ENCODE measurements at regions not wholly inside any gene's neighbourhood (a gene's known extent, or its start where the extent isn't known, plus 50 kb on each side); places are given as distances from the start of the nearest gene placed in this dataset.

DNA sequence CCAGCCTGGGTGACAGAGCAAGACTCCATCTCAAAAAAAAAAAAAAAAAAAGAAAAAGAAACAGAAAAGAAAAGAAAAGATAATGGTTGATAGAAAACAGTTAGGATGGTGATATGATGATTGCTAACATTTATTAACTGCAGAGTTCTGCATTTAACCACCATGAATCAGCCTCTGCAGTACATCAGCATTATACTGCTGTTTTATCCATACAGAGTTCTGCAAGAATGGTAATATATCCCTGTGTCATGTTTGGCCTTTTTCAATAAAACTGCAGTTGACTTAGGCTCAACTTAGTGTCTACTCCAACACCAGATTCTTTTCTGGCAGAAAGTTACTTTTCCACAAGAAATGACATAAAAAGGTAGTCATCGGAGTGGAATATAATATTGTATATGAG, 62.6 kb downstream of the DUSP6 start:
- Histone ChIP-seq H3K4me1 (ENCODE audit: control insufficient read depth in 1 of 2, insufficient read depth in 2 of 2, low read length in 2 of 2) (no peaks in the 10 kb centered on the region), H3K27me3 (ENCODE audit: low read depth, low read length) (no peaks in the 10 kb centered on the region), H3K9me3 (ENCODE audit: control insufficient read depth in 1 of 2, low read length in 2 of 2) (no peaks in the 10 kb centered on the region), H3K36me3 (ENCODE audit: control insufficient read depth in 1 of 2, insufficient read depth in 2 of 2, low read length in 2 of 2) (no peaks in the 10 kb centered on the region), H3K27ac (ENCODE audit: low read length) (no peak overlapping the region), H3K4me3 (ENCODE audit: low read depth in 1 of 2, low read length in 2 of 2) (no peak overlapping the region)

- Histone ChIP-seq H3K27me3 (ENCODE audit: low read depth, low read length) (no peaks in the 10 kb centered on the region), H3K4me3 (ENCODE audit: low read depth in 1 of 2, low read length in 2 of 2) (no peak overlapping the region), H3K4me1 (ENCODE audit: control insufficient read depth in 1 of 2, insufficient read depth in 2 of 2, low read length in 2 of 2) (no peaks in the 10 kb centered on the region), H3K9me3 (ENCODE audit: control insufficient read depth in 1 of 2, low read length in 2 of 2) (no peaks in the 10 kb centered on the region), H3K36me3 (ENCODE audit: control insufficient read depth in 1 of 2, insufficient read depth in 2 of 2, low read length in 2 of 2) (no peaks in the 10 kb centered on the region), H3K27ac (ENCODE audit: low read length) (no peak overlapping the region)
These were observed 63.3 kb downstream of the DUSP6 start for GRCh38 chr12:89288959-89289358.

GRCh38 chr12:89286501-89286900, 65.8 kb downstream of the DUSP6 start:
- Histone ChIP-seq H3K27me3 (ENCODE audit: low read depth, low read length) (no peaks in the 10 kb centered on the region), H3K9me3 (ENCODE audit: control insufficient read depth in 1 of 2, low read length in 2 of 2) (no peaks in the 10 kb centered on the region), H3K4me1 (ENCODE audit: control insufficient read depth in 1 of 2, insufficient read depth in 2 of 2, low read length in 2 of 2) (no peaks in the 10 kb centered on the region), H3K4me3 (ENCODE audit: low read depth in 1 of 2, low read length in 2 of 2) (no peak overlapping the region), H3K36me3 (ENCODE audit: control insufficient read depth in 1 of 2, insufficient read depth in 2 of 2, low read length in 2 of 2) (no peaks in the 10 kb centered on the region), H3K27ac (ENCODE audit: low read length) (no peak overlapping the region)

GRCh38 chr12:89281539-89281867, 70.8 kb downstream of the DUSP6 start:
- no peaks in the 10 kb centered on the region for H3K27me3 ChIP-seq (ENCODE audit: low read depth, low read length)
- no peaks in the 10 kb centered on the region for H3K9me3 ChIP-seq (ENCODE audit: control insufficient read depth in 1 of 2, low read length in 2 of 2)
- peaks cover 0 to 6% of the 10 kb centered on the region in 2 donors for H3K4me1 ChIP-seq (ENCODE audit: control insufficient read depth in 1 of 2, insufficient read depth in 2 of 2, low read length in 2 of 2)
- H3K27ac ChIP-seq (ENCODE audit: low read length) = peak overlapping the region; percentile 47
- no peak overlapping the region for H3K4me3 ChIP-seq (ENCODE audit: low read depth in 1 of 2, low read length in 2 of 2)
- no peaks in the 10 kb centered on the region for H3K36me3 ChIP-seq (ENCODE audit: control insufficient read depth in 1 of 2, insufficient read depth in 2 of 2, low read length in 2 of 2)

GRCh38 chr12:89280833-89281538, 71.3 kb downstream of the DUSP6 start:
- H3K27me3 ChIP-seq (ENCODE audit: low read depth, low read length) = no peaks in the 10 kb centered on the region
- H3K9me3 ChIP-seq (ENCODE audit: control insufficient read depth in 1 of 2, low read length in 2 of 2) = no peaks in the 10 kb centered on the region
- no peak overlapping the region for H3K4me3 ChIP-seq (ENCODE audit: low read depth in 1 of 2, low read length in 2 of 2)
- peak overlapping the region; percentile 47 for H3K27ac ChIP-seq (ENCODE audit: low read length)
- H3K36me3 ChIP-seq (ENCODE audit: control insufficient read depth in 1 of 2, insufficient read depth in 2 of 2, low read length in 2 of 2) = no peaks in the 10 kb centered on the region
- peaks cover 0 to 6% of the 10 kb centered on the region in 2 donors for H3K4me1 ChIP-seq (ENCODE audit: control insufficient read depth in 1 of 2, insufficient read depth in 2 of 2, low read length in 2 of 2)

GRCh38 chr12:89279499-89279898, 72.8 kb downstream of the DUSP6 start:
- peaks cover 0 to 6% of the 10 kb centered on the region in 2 donors for H3K4me1 ChIP-seq (ENCODE audit: control insufficient read depth in 1 of 2, insufficient read depth in 2 of 2, low read length in 2 of 2)
- H3K36me3 ChIP-seq (ENCODE audit: control insufficient read depth in 1 of 2, insufficient read depth in 2 of 2, low read length in 2 of 2) = no peaks in the 10 kb centered on the region
- H3K27ac ChIP-seq (ENCODE audit: low read length) = no peak overlapping the region
- H3K4me3 ChIP-seq (ENCODE audit: low read depth in 1 of 2, low read length in 2 of 2) = no peak overlapping the region
- no peaks in the 10 kb centered on the region for H3K27me3 ChIP-seq (ENCODE audit: low read depth, low read length)
- H3K9me3 ChIP-seq (ENCODE audit: control insufficient read depth in 1 of 2, low read length in 2 of 2) = no peaks in the 10 kb centered on the region

GRCh38 chr12:89278862-89279261, 73.4 kb downstream of the DUSP6 start:
- Histone ChIP-seq H3K4me3 (ENCODE audit: low read depth in 1 of 2, low read length in 2 of 2) (no peak overlapping the region), H3K27ac (ENCODE audit: low read length) (no peak overlapping the region), H3K4me1 (ENCODE audit: control insufficient read depth in 1 of 2, insufficient read depth in 2 of 2, low read length in 2 of 2) (peaks cover 0 to 6% of the 10 kb centered on the region in 2 donors), H3K36me3 (ENCODE audit: control insufficient read depth in 1 of 2, insufficient read depth in 2 of 2, low read length in 2 of 2) (no peaks in the 10 kb centered on the region), H3K9me3 (ENCODE audit: control insufficient read depth in 1 of 2, low read length in 2 of 2) (no peaks in the 10 kb centered on the region), H3K27me3 (ENCODE audit: low read depth, low read length) (no peaks in the 10 kb centered on the region)

GRCh38 chr12:89278169-89278568, 74.1 kb downstream of the DUSP6 start:
- no peak overlapping the region for H3K27ac ChIP-seq (ENCODE audit: low read length)
- no peaks in the 10 kb centered on the region for H3K27me3 ChIP-seq (ENCODE audit: low read depth, low read length)
- no peaks in the 10 kb centered on the region for H3K9me3 ChIP-seq (ENCODE audit: control insufficient read depth in 1 of 2, low read length in 2 of 2)
- peaks cover 0 to 6% of the 10 kb centered on the region in 2 donors for H3K4me1 ChIP-seq (ENCODE audit: control insufficient read depth in 1 of 2, insufficient read depth in 2 of 2, low read length in 2 of 2)
- no peak overlapping the region for H3K4me3 ChIP-seq (ENCODE audit: low read depth in 1 of 2, low read length in 2 of 2)
- H3K36me3 ChIP-seq (ENCODE audit: control insufficient read depth in 1 of 2, insufficient read depth in 2 of 2, low read length in 2 of 2) = no peaks in the 10 kb centered on the region

- no peak overlapping the region for H3K27ac ChIP-seq (ENCODE audit: low read length)
- H3K36me3 ChIP-seq (ENCODE audit: control insufficient read depth in 1 of 2, insufficient read depth in 2 of 2, low read length in 2 of 2) = no peaks in the 10 kb centered on the region
- H3K4me1 ChIP-seq (ENCODE audit: control insufficient read depth in 1 of 2, insufficient read depth in 2 of 2, low read length in 2 of 2) = peaks cover 0 to 6% of the 10 kb centered on the region in 2 donors
- H3K27me3 ChIP-seq (ENCODE audit: low read depth, low read length) = no peaks in the 10 kb centered on the region
- H3K9me3 ChIP-seq (ENCODE audit: control insufficient read depth in 1 of 2, low read length in 2 of 2) = no peaks in the 10 kb centered on the region
- no peak overlapping the region for H3K4me3 ChIP-seq (ENCODE audit: low read depth in 1 of 2, low read length in 2 of 2)
These were observed 75.4 kb downstream of the DUSP6 start for GRCh38 chr12:89276860-89277259.

- no peak overlapping the region for H3K4me3 ChIP-seq (ENCODE audit: low read depth in 1 of 2, low read length in 2 of 2)
- H3K9me3 ChIP-seq (ENCODE audit: control insufficient read depth in 1 of 2, low read length in 2 of 2) = no peaks in the 10 kb centered on the region
- no peaks in the 10 kb centered on the region for H3K4me1 ChIP-seq (ENCODE audit: control insufficient read depth in 1 of 2, insufficient read depth in 2 of 2, low read length in 2 of 2)
These were observed 78.8 kb downstream of the DUSP6 start for GRCh38 chr12:89273525-89273924.

GRCh38 chr12:89270548-89270947, 81.8 kb downstream of the DUSP6 start:
- no peaks in the 10 kb centered on the region for H3K4me1 ChIP-seq (ENCODE audit: control insufficient read depth in 1 of 2, insufficient read depth in 2 of 2, low read length in 2 of 2)
- no peaks in the 10 kb centered on the region for H3K27me3 ChIP-seq (ENCODE audit: low read depth, low read length)
- no peak overlapping the region for H3K27ac ChIP-seq (ENCODE audit: low read length)
- H3K9me3 ChIP-seq (ENCODE audit: control insufficient read depth in 1 of 2, low read length in 2 of 2) = no peaks in the 10 kb centered on the region
- H3K36me3 ChIP-seq (ENCODE audit: control insufficient read depth in 1 of 2, insufficient read depth in 2 of 2, low read length in 2 of 2) = no peaks in the 10 kb centered on the region
- no peak overlapping the region for H3K4me3 ChIP-seq (ENCODE audit: low read depth in 1 of 2, low read length in 2 of 2)

More at GRCh38 chr12:89273525-89273924, 78.8 kb downstream of the DUSP6 start:
- H3K36me3 ChIP-seq (ENCODE audit: control insufficient read depth in 1 of 2, insufficient read depth in 2 of 2, low read length in 2 of 2) = no peaks in the 10 kb centered on the region
- H3K27me3 ChIP-seq (ENCODE audit: low read depth, low read length) = no peaks in the 10 kb centered on the region
- H3K27ac ChIP-seq (ENCODE audit: low read length) = no peak overlapping the region

DNA sequence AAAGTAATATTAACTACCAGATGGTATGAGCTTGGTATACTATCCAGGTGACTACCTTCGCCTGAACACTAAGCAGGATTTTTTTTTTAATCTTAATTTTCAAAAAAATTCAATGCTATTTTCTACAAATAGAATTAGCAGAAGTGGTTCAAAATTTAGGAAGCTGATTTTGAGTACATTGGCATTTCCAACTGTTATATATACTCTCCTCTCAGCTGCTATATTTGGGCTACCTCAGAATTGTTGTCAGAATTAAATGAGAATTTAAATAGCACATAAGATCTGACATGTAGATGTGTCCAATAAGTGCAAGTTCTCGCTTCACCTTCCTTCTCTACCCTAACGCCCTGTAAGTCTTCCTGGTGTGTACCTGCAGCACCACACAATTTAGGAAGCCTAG, 83.1 kb downstream of the DUSP6 start:
- Histone ChIP-seq H3K27ac (ENCODE audit: low read length) (no peak overlapping the region), H3K4me3 (ENCODE audit: low read depth in 1 of 2, low read length in 2 of 2) (no peak overlapping the region), H3K36me3 (ENCODE audit: control insufficient read depth in 1 of 2, insufficient read depth in 2 of 2, low read length in 2 of 2) (no peaks in the 10 kb centered on the region), H3K27me3 (ENCODE audit: low read depth, low read length) (no peaks in the 10 kb centered on the region), H3K4me1 (ENCODE audit: control insufficient read depth in 1 of 2, insufficient read depth in 2 of 2, low read length in 2 of 2) (no peaks in the 10 kb centered on the region), H3K9me3 (ENCODE audit: control insufficient read depth in 1 of 2, low read length in 2 of 2) (no peaks in the 10 kb centered on the region)
